NCI-H1105 treated with DMSO at 0.1 percent for 48 hours (cell line): ENCODE measurements at regions not wholly inside any gene's neighbourhood (a gene's known extent, or its start where the extent isn't known, plus 50 kb on each side); places are given as distances from the start of the nearest gene placed in this dataset.
"Not testable (repeated sequence)": the region's sequence is repeated elsewhere in the genome, so short reads cannot be mapped to it uniquely, and the experiment has no call there.

Source experiments
- DNase-seq: peaks from one replicate; lab custom pipeline; 2025; lab: John Stamatoyannopoulos, UW

DNA sequence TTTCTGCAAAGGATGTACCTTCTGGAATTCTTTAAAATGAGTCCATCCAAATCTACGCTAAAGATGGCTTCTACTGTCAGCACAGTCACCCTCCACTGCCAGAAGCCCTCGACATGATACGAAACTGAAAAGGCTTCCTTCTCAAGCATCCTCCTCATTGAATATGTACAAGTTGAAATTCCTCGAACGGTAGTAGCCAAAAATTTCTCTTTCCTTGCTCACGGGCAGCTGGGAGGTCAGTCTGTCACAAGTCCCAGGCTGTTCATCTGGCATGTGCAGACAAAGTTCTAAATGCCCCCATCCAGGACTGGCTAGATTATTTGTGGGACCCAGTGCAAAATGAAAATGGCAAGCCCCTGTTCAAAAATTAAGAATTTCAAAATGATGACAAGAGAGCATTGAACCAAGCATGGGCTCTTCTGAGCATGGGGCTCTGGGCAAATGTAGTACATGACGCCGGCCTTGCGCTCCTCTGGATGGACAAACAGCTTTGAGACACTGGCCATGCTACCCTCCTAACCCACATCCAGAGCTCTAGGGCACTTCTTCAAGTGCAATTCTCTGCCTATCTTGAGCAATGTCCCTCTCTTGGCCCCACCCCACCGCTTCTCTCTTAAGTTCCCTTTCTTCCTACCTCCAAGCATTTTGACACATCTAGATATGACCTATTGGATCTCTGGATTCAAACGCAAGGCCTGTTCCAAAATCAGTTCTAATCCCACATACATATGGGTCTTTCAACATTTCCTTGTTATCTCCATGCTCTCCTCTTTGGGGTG lies 78.9 kb upstream of the FLT1 start:
- no peak for DNase-seq

DNA sequence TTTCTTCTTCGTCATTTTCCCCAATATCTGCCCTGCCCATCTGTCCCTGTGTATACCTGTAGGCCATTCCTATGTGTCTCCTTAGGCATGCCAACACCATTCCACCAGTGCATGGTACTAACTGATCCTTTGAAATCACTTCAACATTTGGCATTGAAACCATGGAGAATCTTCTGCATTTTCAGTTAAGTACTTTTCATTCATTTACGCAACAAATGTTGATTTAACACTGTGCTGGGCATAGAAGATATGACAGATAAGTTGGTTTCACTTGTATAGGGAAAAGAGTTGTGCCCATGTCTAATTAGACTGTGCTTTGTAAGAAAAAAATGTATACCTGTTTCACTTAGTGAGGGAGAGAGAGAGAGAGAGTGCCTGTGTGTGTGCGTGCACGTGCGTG lies 77.9 kb upstream of the FLT1 start:
- DNase-seq: no peak

DNA sequence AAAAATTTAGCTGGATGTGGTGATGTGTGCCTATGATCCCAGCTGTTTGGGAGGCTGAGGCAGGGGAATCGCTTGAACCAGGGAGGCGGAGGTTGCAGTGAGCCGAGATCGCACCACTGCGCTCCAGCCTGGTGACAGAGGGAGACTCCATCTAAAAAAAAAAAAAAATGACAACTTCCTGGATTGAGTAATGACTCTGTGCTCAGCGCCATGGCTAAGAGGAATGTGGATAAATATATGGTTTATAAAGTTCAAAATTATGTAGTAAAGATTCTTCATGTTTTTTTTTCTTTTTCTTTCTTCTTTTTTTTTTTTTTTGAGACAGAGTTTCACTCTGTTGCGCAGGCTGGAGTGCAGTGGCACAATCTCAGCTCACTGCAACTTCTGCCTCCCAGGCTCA lies 75.4 kb upstream of the FLT1 start:
- not testable (repeated sequence) for DNase-seq

DNA sequence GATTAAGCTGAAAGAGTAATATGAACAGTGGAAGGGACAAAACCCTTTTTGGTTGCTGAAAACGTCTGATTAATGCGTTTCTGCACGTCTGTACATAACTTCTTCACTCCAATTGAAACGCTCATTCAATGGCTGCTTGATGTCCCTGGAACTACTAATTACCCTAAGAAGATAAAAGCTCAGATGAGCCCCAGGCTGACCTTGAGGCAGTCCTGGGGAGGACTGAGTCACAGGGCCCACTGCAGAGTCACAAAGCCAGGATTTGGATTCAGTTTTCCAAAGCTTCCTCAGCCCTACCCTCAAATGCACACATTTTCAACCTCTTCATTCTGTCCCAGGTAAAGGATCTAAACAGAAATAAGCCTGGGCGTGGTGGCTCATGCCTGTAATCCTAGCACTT lies 75.0 kb upstream of the FLT1 start:
- no peak for DNase-seq

DNA sequence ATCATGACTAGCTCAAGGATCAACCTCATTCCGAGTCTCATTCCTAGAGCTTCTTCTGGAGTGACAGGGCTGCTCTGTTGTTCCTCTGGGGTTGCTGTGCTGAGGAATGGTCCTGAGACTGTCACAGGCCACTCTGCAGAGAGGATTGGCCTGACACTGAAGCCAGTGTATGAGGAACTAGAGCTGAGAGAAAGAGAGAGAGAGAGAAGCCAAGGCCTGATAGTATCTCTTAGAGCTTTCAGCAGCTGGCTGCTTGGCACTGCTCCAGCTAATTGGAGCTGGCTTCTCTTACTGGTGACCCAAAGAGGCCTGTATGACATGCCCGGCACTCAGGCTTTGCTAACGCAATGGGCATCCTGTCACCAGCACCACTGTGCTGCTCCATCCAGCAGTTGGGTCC lies 73.4 kb upstream of the FLT1 start:
- peak; percentile 30 for DNase-seq

DNA sequence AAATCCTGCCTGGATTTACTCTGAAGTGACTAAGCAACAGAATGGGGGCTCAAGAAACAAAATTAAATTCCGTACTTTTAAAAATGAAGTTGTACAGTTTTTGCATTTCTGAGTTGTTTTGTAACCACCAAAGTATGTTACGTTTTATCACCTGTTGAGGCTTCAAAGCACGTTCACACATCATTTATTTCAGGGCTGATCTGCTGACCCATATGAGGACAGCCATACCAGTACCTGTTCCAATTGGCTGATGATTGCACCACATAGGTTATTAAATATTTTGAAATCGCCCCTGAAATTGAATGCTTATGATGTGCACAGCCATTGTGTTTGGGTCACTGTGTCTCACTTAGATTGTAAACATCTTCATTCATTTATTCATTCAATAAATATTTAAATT lies 72.0 kb upstream of the FLT1 start:
- no peak for DNase-seq

DNA sequence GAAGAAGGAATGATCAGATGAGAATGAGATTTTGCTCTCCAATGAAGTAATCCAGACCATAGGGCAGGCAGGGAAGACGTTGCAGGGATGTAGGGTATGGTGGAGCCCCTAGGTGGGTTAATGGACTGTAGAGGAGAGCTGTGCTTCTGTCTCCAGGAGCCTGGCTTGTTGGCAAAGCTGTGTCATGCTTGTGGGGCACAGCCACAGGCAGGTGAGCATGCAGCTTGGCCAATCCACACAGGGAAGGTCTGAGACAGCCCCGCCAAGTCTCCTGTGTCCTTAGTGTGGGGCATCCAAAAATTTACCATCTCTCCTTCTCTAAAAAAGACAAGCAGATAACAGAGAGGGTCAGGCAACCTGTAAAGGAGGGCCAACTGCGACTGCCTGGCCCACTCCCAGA lies 71.4 kb upstream of the FLT1 start:
- no peak for DNase-seq

DNA sequence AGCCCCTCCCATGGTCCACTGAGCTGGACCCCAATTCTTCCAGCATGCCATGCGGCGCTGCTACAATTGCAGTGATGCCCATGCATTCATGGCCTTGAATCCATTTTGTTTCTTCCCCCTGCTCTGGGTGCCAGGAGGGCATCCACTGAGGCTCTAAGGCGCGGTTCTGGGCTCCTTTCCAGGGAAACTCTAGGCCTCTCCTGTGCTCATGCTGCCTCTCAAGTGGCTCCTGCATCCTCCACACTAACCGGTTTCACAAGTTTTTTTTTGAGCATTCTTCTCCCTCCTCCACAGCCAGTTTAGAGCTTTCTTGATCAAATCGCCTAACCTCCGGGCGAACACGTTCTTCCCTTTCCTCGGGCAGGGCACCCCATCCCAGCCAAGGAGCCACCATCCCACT lies 69.1 kb upstream of the FLT1 start:
- DNase-seq: peak; percentile 29

DNA sequence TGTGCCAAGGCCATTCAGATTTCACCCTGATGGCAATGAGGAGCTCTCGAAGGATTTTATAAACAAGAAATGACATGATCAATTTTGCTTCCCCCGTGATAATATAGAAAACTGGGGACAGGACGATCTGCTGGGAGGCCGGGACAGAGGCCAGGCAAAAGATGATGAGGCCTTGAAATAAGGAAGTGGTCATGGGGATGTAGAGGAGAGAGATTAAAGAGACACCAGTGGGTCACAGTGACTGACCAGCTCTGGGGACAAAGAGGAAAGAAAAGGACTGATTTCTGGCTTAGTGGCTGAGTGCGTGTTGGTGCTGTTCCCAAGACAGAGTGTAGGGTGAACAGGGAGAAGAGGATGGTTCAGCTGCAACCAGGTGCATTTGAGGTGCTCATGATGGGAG lies 68.7 kb upstream of the FLT1 start:
- no peak for DNase-seq

DNA sequence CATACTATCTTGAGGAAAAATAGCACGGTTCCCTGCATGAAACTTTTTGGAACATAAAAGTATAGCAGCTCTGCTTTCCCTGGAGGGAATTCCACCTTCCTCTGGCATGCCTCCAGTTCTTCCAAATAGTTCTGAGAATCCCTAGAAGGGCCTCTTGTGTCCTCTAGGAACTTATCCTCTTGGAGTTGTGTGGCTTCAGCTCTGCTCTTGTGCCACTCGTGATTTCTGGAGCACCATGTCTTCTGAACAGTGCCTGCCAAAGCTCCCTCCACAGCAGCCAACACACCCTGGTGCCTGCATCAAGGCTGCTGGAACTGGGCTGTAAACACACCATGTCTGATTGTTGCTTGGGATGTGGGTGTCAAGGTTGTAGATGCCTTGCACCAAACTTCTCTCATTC lies 65.7 kb upstream of the FLT1 start:
- no peak for DNase-seq

DNA sequence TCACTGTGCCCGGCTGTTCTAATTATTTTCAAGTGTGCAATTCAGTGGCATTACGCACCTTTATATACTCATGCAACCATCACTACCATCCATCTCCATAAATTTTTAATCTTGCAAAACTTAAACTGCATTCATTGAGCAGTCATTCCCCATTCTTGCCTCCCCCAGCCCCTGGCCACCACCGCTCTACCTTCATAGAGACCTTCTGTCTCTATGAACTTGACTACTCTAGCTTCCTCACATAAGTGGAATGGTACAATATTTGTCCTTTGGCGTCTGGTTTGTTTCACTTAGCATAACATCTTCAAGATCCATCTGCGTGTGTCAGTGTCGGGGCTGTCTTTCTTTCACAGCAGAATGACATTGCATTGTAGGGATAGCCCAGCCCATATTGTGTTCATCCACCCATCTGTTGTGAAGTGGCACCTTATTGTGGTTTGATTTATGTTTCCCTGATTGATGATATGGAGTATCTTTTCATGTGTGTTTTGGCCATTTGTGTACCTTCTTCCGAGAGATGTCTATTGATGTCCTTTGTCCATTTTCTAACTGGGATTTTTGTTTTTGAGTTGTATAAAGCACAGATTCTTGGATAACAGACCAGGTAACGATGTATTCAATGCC lies 64.8 kb upstream of the FLT1 start:
- no peak for DNase-seq

DNA sequence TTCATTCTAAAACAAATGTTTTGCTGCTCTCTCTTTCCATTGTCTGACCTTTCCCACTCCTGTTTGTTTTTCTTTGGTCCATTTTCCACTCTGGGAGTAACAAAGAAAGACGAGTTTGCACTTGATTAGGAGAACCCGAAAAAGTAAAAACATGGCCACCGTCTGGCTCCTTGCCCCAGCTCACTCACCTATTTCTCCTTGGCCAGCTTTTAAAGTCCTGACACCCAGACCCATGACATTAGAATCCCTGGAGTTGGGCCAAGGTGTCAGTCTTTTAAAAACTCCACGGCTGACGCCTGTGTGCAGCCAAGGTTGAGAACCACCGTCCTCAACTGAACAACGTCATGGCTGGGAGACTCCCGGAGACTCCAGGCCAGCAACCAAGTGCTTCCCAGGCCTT lies 63.6 kb upstream of the FLT1 start:
- peak; percentile 14 for DNase-seq

DNA sequence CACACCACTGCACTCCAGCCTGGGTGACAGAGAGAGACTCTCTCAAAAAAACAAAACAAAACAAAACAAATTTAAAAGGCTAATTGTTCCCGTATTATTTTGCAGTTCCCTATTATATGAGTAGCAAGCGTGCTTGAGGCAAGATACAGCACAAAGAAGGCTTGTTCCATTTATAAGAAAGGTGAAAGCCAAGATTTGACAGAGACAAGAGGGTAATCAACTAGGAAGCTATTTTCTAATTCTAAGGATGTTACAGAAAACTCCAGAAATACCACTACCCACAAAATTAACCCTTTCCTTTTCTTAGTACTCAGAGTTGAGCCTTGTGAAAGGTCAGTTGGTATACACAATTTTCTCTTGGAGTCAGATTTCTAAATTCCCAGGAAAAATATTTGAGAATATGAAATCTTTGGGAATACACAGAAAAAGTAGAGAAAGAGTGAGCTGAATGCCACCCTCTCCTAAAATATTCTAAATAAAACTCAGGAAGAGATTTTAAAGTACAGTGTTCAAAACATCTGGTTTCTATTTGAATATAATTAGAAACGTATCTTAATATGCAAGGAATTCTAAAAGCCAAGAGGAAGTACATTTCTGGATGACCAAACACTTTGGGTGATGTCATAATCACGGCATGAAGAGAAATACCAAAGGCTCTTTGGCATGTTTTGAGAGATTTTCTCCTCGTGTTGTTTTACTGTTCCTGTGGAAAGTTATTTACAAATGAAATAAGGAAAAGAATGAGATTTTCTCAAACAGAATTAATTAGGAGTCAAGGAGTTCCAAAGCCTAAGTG lies 63.0 kb upstream of the FLT1 start:
- no peak for DNase-seq

DNA sequence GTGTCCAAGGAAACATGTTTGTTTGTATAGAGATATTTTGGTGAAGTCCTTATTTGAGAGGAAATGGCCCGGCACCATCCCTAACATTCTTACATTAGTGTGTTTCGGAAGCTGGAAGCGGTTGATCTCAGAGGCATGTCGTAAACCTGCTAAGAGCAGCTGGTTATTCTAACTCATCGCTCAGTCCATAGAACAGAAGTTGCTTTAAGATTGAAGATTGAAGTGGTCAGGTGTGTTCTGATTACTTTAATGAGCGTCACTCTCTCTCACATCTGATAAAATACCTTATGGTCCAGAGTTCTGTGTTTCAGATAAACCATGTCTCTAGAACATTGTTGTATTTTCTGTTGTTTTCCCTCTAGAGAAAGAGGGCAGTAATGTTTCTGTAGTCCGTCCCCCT lies 60.2 kb upstream of the FLT1 start:
- no peak for DNase-seq

DNA sequence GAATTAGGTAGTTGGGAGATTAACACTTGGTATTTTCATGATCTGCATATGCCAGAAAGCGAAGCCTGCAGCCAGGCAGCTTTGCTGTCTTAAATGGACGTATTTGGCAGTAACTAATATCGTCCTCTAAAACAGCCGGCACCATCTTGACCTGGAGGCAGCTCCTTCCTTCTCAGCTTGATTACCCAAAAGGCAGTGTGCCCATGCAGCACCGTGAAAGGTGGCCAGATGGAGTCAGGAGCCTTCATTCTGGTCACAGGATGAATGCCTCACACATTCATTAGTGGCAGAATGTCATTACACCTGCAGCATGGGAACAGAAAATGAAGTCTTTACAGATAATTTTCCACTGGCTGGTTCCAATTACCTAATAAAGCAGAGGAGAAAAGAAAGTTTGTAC lies 59.0 kb upstream of the FLT1 start:
- no peak for DNase-seq

DNA sequence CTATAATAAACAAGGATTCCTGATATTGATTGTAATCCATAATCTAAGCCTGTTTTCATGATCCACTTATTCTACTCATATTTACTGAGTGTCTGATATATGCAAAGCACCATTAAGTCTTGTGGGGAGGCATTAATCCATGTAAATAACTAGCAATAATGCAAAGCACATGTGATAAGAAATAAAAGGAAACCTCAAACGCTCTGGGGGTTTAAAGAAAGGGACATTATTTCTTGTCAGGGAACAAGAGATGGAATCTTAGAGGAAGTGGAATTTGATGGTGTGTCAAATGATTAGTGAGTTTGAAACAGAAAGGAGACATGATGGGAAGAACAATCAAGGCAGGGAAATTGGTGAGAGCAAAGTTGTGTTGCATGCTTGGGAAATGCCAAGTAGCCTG lies 57.4 kb upstream of the FLT1 start:
- no peak for DNase-seq

DNA sequence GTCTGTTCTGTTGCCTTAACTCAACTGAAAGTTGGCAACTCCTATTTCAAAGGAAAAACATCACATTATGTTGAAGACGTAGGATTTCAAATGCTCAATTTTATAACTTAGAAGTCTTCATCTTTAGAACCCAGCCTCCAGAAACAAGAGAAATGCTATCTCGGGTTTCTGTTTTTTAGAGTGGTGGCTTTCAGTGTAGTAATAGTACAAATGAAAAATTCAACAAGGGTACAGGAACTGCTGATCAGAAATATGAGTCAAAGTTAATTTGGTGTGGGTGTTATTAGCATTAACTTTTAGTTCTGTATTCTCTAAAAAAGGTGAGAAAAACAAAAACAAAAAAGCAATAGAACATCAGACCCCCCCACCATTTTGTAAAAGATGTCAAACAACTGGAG lies 56.6 kb upstream of the FLT1 start:
- DNase-seq: no peak

DNA sequence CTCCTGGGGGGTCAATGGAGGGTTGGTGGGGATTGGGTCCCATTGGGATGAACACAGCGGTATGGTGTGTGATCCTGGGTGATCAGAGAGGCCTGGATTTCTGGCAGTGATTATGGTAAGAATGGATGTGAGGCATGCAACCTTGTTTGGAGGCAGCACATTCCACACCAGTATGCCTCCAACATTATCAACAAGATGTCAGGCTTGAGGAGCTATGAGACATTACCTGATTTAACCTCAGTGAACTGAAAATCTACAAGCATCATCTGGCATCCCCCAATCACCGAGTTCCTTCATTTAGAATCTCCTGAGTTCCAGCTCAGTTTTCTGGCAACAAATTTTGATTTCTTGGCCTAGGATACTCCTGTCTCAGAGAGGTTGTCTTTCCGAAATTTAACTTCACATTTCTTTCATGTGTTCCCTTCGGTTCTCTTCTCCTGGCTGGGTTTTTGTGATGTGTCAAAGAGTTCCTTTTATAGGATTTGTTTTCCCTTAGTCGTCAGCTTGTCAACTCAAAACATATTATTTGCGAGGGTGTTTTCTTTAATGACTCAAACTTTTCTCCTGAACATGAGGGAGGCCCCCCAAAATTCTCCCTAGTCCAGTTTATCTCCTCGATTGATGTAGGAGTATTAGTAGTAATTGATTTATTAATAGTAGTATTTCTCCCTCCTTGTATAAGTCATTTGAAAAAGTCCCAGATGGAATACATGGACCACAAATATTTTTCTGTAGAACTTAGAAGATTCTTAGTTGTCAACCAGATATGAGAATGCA lies 56.0 kb upstream of the FLT1 start:
- no peak for DNase-seq

DNA sequence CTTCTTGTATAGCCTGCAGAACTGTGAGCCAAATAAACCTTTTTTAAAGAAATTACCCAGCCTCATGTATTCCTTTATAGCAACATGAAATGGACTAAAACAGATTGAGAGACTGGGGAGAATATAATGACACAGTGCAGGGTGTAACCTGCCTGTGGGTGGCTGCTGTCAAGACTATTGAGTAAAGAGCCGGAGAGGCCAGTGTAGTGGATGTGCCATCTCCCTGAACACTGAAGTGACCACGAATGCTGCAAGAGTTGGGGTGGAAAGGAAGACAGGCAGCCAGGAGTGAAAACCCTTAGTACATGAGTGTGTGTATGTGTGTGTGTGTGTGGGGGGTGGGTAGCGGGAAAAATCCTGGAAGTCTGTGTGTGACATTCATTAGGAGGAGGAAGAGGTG lies 55.2 kb upstream of the FLT1 start:
- no peak for DNase-seq

DNA sequence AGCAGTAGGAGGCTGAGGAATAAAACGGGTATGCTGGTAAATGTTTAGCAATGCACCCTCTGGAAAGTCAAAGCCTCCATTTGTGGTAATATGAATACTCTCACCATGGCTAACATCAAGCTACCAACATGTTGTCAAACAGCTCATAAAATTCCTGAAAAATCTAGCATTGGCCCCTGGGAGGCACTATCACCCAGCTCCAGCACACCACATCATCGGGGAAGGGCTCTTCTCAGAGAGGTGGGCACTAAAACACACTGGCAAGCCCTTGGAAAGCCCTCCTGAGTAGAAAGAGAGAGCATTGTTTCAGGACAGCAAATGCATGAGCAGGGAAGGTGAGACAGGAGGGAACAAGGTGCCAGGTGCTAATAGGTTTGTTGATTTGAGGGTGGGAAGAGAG lies 53.9 kb upstream of the FLT1 start:
- no peak for DNase-seq

DNA sequence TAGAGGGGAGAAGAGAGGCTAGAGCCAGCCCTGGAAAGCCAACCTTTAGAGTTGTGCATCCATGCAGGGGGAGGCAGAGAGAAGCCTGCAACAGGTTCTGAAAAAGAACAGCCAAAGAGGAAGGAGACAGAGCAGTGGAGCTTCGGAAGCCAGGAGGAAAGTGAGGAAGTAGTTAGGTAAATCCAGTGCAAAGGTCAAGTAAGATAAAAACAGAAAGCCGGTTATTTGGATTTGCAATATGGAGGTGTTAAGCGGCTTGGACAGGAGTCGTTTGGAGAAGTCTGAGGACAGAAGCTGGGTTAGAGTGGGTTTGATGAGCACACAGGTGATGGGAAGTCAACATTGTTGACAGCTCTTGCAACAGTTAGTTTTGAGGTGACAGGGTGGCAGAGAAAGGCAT lies 53.5 kb upstream of the FLT1 start:
- DNase-seq: no peak

DNA sequence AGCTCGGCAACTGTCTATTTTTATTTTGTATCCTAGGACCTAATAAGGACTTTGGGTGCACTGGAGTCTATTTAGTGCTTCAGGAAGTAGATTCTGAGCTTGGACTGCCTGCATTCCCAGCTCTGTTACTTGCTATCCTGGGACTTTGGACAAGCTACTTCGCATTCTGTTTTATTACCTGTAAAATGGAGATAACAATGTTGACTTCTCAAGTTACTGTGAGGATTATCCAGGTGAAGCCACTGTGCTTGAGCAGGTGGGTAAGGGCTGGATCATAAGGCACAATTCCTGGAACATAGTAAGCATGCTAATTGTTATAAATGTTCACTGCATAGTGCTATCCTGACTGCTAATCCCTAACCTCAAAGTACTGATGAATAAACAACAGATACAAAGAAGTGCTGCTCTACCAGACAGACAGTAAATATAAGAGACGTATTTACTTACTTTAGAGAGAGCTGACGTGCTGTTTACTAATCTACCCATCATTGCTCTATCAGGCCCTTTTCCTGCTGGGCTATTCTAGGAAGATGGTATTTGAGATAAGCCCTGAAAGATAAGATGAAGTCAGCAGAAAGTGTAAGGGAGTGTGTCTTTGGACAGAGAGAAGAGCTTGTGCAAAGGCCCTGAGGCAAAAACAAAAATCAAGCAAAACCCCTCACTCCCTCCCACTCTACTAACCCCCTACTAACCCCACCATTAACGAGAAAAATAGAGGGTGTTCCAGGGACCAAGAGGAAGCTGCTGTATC lies 50.8 kb upstream of the FLT1 start:
- no peak for DNase-seq
